Skin epidermis (tissue), 12 donors: ENCODE measurements at regions not wholly inside any gene's neighbourhood (a gene's known extent, or its start where the extent isn't known, plus 50 kb on each side); places are given as distances from the start of the nearest gene placed in this dataset.
A peak's percentile ranks its signal among the peaks of the same experiment; 100 is the strongest.
"Not testable (repeated sequence)": the region's sequence is repeated elsewhere in the genome, so short reads cannot be mapped to it uniquely, and the experiment has no call there.

Experiments used
- H3K27ac ChIP-seq, 21 experiments: fragments of 200-600 bp; sonication (generic) in 11 of 21; one replicate each; pipeline ENCODE4 v1.5.0; 2020; ENCODE audit warnings: mild to moderate bottlenecking in 3 of 21, inconsistent platforms in 2 of 21, moderate library complexity in 2 of 21
- H3K4me3 ChIP-seq, 7 experiments: fragments of 200-600 bp; sonication (generic) in 2 of 7; one replicate each; pipeline ENCODE4 v1.5.0; 2020; ENCODE audit warnings: inconsistent platforms in 2 of 7, mild to moderate bottlenecking in 2 of 7, moderate library complexity in 1 of 7

GRCh38 chr2:59233920-59234319, 992.8 kb upstream of the FANCL start:
- H3K27ac ChIP-seq, result peak overlapping the region in 1 of 21 experiments; percentile 35

GRCh38 chr2:59233448-59233847, 992.3 kb upstream of the FANCL start:
- Histone ChIP-seq H3K27ac (peak overlapping the region in 1 of 21 experiments; percentile 35), H3K4me3 (no peak overlapping the region)

More at GRCh38 chr2:59233920-59234319, 992.8 kb upstream of the FANCL start:
- no peak overlapping the region for H3K4me3 ChIP-seq

- peak overlapping the region in 1 of 21 experiments; percentile 35 for H3K27ac ChIP-seq
- no peak overlapping the region for H3K4me3 ChIP-seq
Observed at GRCh38 chr2:59232394-59233165, 991.5 kb upstream of the FANCL start.

GRCh38 chr2:59226362-59226761, 985.2 kb upstream of the FANCL start:
- not testable (repeated sequence) for H3K27ac ChIP-seq, H3K4me3 ChIP-seq

- Histone ChIP-seq H3K4me3 (no peak overlapping the region), H3K27ac (no peak overlapping the region)
Observed at GRCh38 chr2:59223742-59224141, 982.6 kb upstream of the FANCL start.

- Histone ChIP-seq H3K4me3 (no peak overlapping the region), H3K27ac (no peak overlapping the region)
Observed at GRCh38 chr2:59217360-59217759, 976.2 kb upstream of the FANCL start.

- no peak overlapping the region for H3K27ac ChIP-seq
- H3K4me3 ChIP-seq, result no peak overlapping the region
Observed at GRCh38 chr2:59206361-59206760, 965.2 kb upstream of the FANCL start.

GRCh38 chr2:59204040-59204439, 962.9 kb upstream of the FANCL start:
- Histone ChIP-seq H3K27ac (no peak overlapping the region), H3K4me3 (no peak overlapping the region)

- H3K27ac ChIP-seq, result no peak overlapping the region
- no peak overlapping the region for H3K4me3 ChIP-seq
Observed at GRCh38 chr2:59196491-59196890, 955.4 kb upstream of the FANCL start.

GRCh38 chr2:59195851-59196250, 954.7 kb upstream of the FANCL start:
- Histone ChIP-seq H3K4me3 (no peak overlapping the region), H3K27ac (no peak overlapping the region)

- Histone ChIP-seq H3K27ac (no peak overlapping the region), H3K4me3 (no peak overlapping the region)
Observed at GRCh38 chr2:59191781-59192180, 950.7 kb upstream of the FANCL start.

GRCh38 chr2:59190518-59190917, 949.4 kb upstream of the FANCL start:
- Histone ChIP-seq H3K4me3 (no peak overlapping the region), H3K27ac (no peak overlapping the region)

- H3K27ac ChIP-seq, result peak overlapping the region in 3 of 21 experiments; percentile 6 to 9 (median 8)
- no peak overlapping the region for H3K4me3 ChIP-seq
Observed at GRCh38 chr2:59184276-59185020, 943.3 kb upstream of the FANCL start.

GRCh38 chr2:59183070-59183469, 941.9 kb upstream of the FANCL start:
- H3K27ac ChIP-seq, result no peak overlapping the region
- H3K4me3 ChIP-seq, result no peak overlapping the region

GRCh38 chr2:59182249-59182648, 941.1 kb upstream of the FANCL start:
- H3K4me3 ChIP-seq, result no peak overlapping the region

GRCh38 chr2:59181347-59181746, 940.2 kb upstream of the FANCL start:
- Histone ChIP-seq H3K4me3 (no peak overlapping the region), H3K27ac (no peak overlapping the region)

More at GRCh38 chr2:59182249-59182648, 941.1 kb upstream of the FANCL start:
- no peak overlapping the region for H3K27ac ChIP-seq

GRCh38 chr2:59180621-59181020, 939.5 kb upstream of the FANCL start:
- Histone ChIP-seq H3K4me3 (no peak overlapping the region), H3K27ac (no peak overlapping the region)

GRCh38 chr2:59180111-59180510, 939.0 kb upstream of the FANCL start:
- Histone ChIP-seq H3K27ac (no peak overlapping the region), H3K4me3 (no peak overlapping the region)

- no peak overlapping the region for H3K27ac ChIP-seq
- no peak overlapping the region for H3K4me3 ChIP-seq
Observed at GRCh38 chr2:59177748-59178147, 936.6 kb upstream of the FANCL start.

- Histone ChIP-seq H3K4me3 (no peak overlapping the region), H3K27ac (no peak overlapping the region)
Observed at GRCh38 chr2:59176737-59177136, 935.6 kb upstream of the FANCL start.
